SK-N-SH treated with all-trans-retinoic acid at 6 μM for 48 hours (cell line): ENCODE measurements at regions not wholly inside any gene's neighbourhood (a gene's known extent, or its start where the extent isn't known, plus 50 kb on each side); places are given as distances from the start of the nearest gene placed in this dataset.

Experiments
- CSDC2 ChIP-seq: fragments of 250-450 bp; sonication (Bioruptor Pico); IDR thresholded peaks from 2 replicates; pipeline ENCODE4 v1.5.0; 2020; ENCODE audit warnings: mild to moderate bottlenecking, moderate library complexity
- CSRNP3 ChIP-seq: fragments of 250-450 bp; sonication (Bioruptor Pico); IDR thresholded peaks from 2 replicates; pipeline ENCODE4 v1.5.1; 2021; ENCODE audit warnings: mild to moderate bottlenecking, moderate library complexity
- GLIS3 ChIP-seq: fragments of 250-450 bp; sonication (Bioruptor Pico); IDR thresholded peaks from 2 replicates; pipeline ENCODE4 v1.5.0; 2020; ENCODE audit warnings: mild to moderate bottlenecking, moderate library complexity
- ISL1 ChIP-seq: fragments of 250-450 bp; sonication (Bioruptor Pico); IDR thresholded peaks from 2 replicates; pipeline ENCODE4 v2.1.2; 2022; ENCODE audit warnings: mild to moderate bottlenecking, moderate library complexity
- PPARA ChIP-seq: fragments of 250-450 bp; sonication (Bioruptor Pico); IDR thresholded peaks from 2 replicates; pipeline ENCODE4 v1.5.0; 2020; ENCODE audit warnings: mild to moderate bottlenecking, borderline replicate concordance
- RARB ChIP-seq: fragments of 250-450 bp; sonication (Bioruptor Pico); IDR thresholded peaks from 2 replicates; pipeline ENCODE4 v1.8.0; 2021; ENCODE audit warnings: mild to moderate bottlenecking, moderate library complexity
- TSHZ2 ChIP-seq: fragments of 250-450 bp; sonication (Bioruptor Pico); IDR thresholded peaks from 2 replicates; pipeline ENCODE4 v1.5.0; 2020; ENCODE audit warnings: mild to moderate bottlenecking, moderate library complexity
- ZFP3 ChIP-seq: fragments of 250-450 bp; sonication (Bioruptor Pico); IDR thresholded peaks from 2 replicates; pipeline ENCODE4 v1.5.0; 2020; ENCODE audit warnings: mild to moderate bottlenecking, moderate library complexity
- ZFP30 ChIP-seq: fragments of 450-650 bp; formaldehyde crosslinking; IDR thresholded peaks from 2 replicates; pipeline ENCODE4 v1.5.0; 2022; ENCODE audit warnings: mild to moderate bottlenecking, moderate library complexity

- TF ChIP-seq CSDC2 (CRISPR knock-in tag) = no peak
- no peak for TF ChIP-seq PPARA
- TF ChIP-seq ZFP30 (CRISPR knock-in tag) = no peak
- no peak for TF ChIP-seq CSRNP3 (CRISPR knock-in tag)
- no peak for TF ChIP-seq GLIS3 (CRISPR knock-in tag)
- TF ChIP-seq TSHZ2 (CRISPR knock-in tag) = no peak
- TF ChIP-seq RARB (CRISPR knock-in tag) = no peak
- no peak for TF ChIP-seq ISL1 (CRISPR knock-in tag)
- no peak for TF ChIP-seq ZFP3
These were observed 408.1 kb upstream of the UBE2E3 start for GRCh38 chr2:180572346-180572745.
